H9 (cell line): ENCODE measurements at regions not wholly inside any gene's neighbourhood (a gene's known extent, or its start where the extent isn't known, plus 50 kb on each side); places are given as distances from the start of the nearest gene placed in this dataset.

ENCODE experiments used
- DNase-seq: peaks from one replicate; pipeline ENCODE4 v3.0.0-alpha.2; 2017
- H2AFZ ChIP-seq: one replicate; pipeline ENCODE4 v1.6.1; 2013; ENCODE audit warnings: mild to moderate bottlenecking, low read length, control low read depth, moderate library complexity
- H2AK5ac ChIP-seq: 2 replicates; pipeline ENCODE4 v1.6.1; 2013; ENCODE audit warnings: low read length, control low read depth, mixed read lengths; ENCODE audit not compliant: insufficient read length
- H2BK120ac ChIP-seq: one replicate; pipeline ENCODE4 v1.6.1; 2013; ENCODE audit warnings: low read depth, mild to moderate bottlenecking, low read length, control low read depth, inconsistent platforms; ENCODE audit not compliant: poor library complexity, severe bottlenecking
- H2BK12ac ChIP-seq: 2 replicates; pipeline ENCODE4 v1.6.1; 2013; ENCODE audit warnings: low read length, control low read depth, mixed read lengths, low read depth; ENCODE audit not compliant: insufficient read length
- H2BK15ac ChIP-seq: 2 replicates; pipeline ENCODE4 v1.6.1; 2013; ENCODE audit warnings: low read depth, low read length, control low read depth
- H2BK20ac ChIP-seq: one replicate; pipeline ENCODE4 v1.6.1; 2013; ENCODE audit warnings: low read depth, mild to moderate bottlenecking, low read length, control low read depth, inconsistent platforms; ENCODE audit not compliant: poor library complexity, severe bottlenecking
- H2BK5ac ChIP-seq: 2 replicates; pipeline ENCODE4 v1.6.1; 2013; ENCODE audit warnings: low read length, control low read depth, mixed read lengths; ENCODE audit not compliant: insufficient read length
- H3K14ac ChIP-seq: 2 replicates; pipeline ENCODE4 v1.6.1; 2013; ENCODE audit warnings: low read length, control low read depth; ENCODE audit not compliant: insufficient read depth
- H3K18ac ChIP-seq: 2 replicates; pipeline ENCODE4 v1.6.1; 2013; ENCODE audit warnings: low read depth, mild to moderate bottlenecking, mixed read lengths, low read length, control low read depth; ENCODE audit not compliant: insufficient read length
- H3K23ac ChIP-seq: 2 replicates; pipeline ENCODE4 v1.6.1; 2013; ENCODE audit warnings: low read length, control low read depth, mixed read lengths, low read depth; ENCODE audit not compliant: insufficient read length
- H3K23me2 ChIP-seq: 2 replicates; pipeline ENCODE4 v1.6.1; 2013; ENCODE audit warnings: low read depth, mild to moderate bottlenecking, mixed read lengths, low read length, control low read depth; ENCODE audit not compliant: insufficient read length, poor library complexity, severe bottlenecking
- H3K27ac ChIP-seq: 2 replicates; pipeline ENCODE4 v1.5.1; 2013; ENCODE audit warnings: low read length, control low read depth, mixed read lengths, low read depth; ENCODE audit not compliant: insufficient read length
- H3K27me3 ChIP-seq: 2 replicates; pipeline ENCODE4 v1.6.1; 2013; ENCODE audit warnings: low read length, control low read depth, inconsistent platforms; ENCODE audit not compliant: insufficient read depth
- H3K4ac ChIP-seq: 2 replicates; pipeline ENCODE4 v1.6.1; 2013; ENCODE audit warnings: low read depth, mild to moderate bottlenecking, control low read depth, inconsistent platforms, low read length, moderate library complexity
- H3K4me1 ChIP-seq: 2 replicates; pipeline ENCODE4 v1.6.1; 2013; ENCODE audit warnings: low read length, control low read depth, inconsistent platforms; ENCODE audit not compliant: insufficient read depth
- H3K4me2 ChIP-seq: 2 replicates; pipeline ENCODE4 v1.6.1; 2013; ENCODE audit warnings: low read length, control low read depth, mixed read lengths; ENCODE audit not compliant: insufficient read length, insufficient read depth
- H3K56ac ChIP-seq: 2 replicates; pipeline ENCODE4 v1.6.1; 2013; ENCODE audit warnings: low read depth, mild to moderate bottlenecking, mixed read lengths, low read length, control low read depth; ENCODE audit not compliant: insufficient read length
- H3K79me1 ChIP-seq: 2 replicates; pipeline ENCODE4 v1.6.1; 2013; ENCODE audit warnings: low read depth, mild to moderate bottlenecking, moderate library complexity, low read length, control low read depth, inconsistent platforms; ENCODE audit not compliant: insufficient read depth, poor library complexity, severe bottlenecking
- H3K79me2 ChIP-seq: 2 replicates; pipeline ENCODE4 v1.6.1; 2013; ENCODE audit warnings: low read length, control low read depth, inconsistent platforms; ENCODE audit not compliant: insufficient read depth
- H3K9ac ChIP-seq: 2 replicates; pipeline ENCODE4 v1.6.1; 2013; ENCODE audit warnings: low read length, control low read depth, mixed read lengths; ENCODE audit not compliant: insufficient read length; ENCODE audit errors: extremely low read depth
- H3K9me3 ChIP-seq: one replicate; pipeline ENCODE4 v1.6.1; 2013; ENCODE audit warnings: low read depth, low read length, inconsistent platforms; ENCODE audit not compliant: control insufficient read depth
- H3T11ph ChIP-seq: one replicate; pipeline ENCODE4 v1.6.1; 2013; ENCODE audit warnings: mild to moderate bottlenecking, low read length, control low read depth, inconsistent platforms
- H4K20me1 ChIP-seq: one replicate; pipeline ENCODE4 v1.6.1; 2013; ENCODE audit not compliant: control insufficient read depth, insufficient read length, insufficient read depth
- H4K5ac ChIP-seq: 2 replicates; pipeline ENCODE4 v1.6.1; 2013; ENCODE audit warnings: low read depth, mild to moderate bottlenecking, mixed read lengths, low read length, control low read depth; ENCODE audit not compliant: insufficient read length
- H4K8ac ChIP-seq: replicated peaks from 2 replicates; pipeline ENCODE4 v1.6.1; 2013; ENCODE audit warnings: low read length, control low read depth, mixed read lengths, low read depth; ENCODE audit not compliant: insufficient read length
- H4K91ac ChIP-seq: 2 replicates; pipeline ENCODE4 v1.6.1; 2013; ENCODE audit warnings: low read depth, mild to moderate bottlenecking, moderate library complexity, mixed read lengths, low read length, control low read depth; ENCODE audit not compliant: insufficient read length
- H3K27ac Mint-ChIP-seq, 3 experiments: 2 replicates in 2 of 3; 3 replicates in 1 of 3; pipeline ENCODE4 v1.8.0; 2020 to 2021; ENCODE audit warnings: mixed read lengths in 3 of 3, mild to moderate bottlenecking in 1 of 3, moderate library complexity in 1 of 3
- H3K27me3 Mint-ChIP-seq: 2 replicates; pipeline ENCODE4 v1.8.0; 2021; ENCODE audit warnings: low read depth, mild to moderate bottlenecking, moderate library complexity, mixed read lengths
- H3K36me3 Mint-ChIP-seq, 3 experiments: 2 replicates in 2 of 3; 3 replicates in 1 of 3; pipeline ENCODE4 v1.8.0; 2020 to 2021; ENCODE audit warnings: low read depth in 3 of 3, mixed read lengths in 3 of 3; ENCODE audit not compliant: insufficient read depth in 1 of 3
- H3K4me1 Mint-ChIP-seq, 2 experiments: 2 replicates each; pipeline ENCODE4 v1.8.0; 2020; ENCODE audit warnings: mixed read lengths in 2 of 2
- H3K4me3 Mint-ChIP-seq, 2 experiments: 2 replicates in 1 of 2; 3 replicates in 1 of 2; pipeline ENCODE4 v1.8.0; 2020 to 2021; ENCODE audit warnings: mild to moderate bottlenecking in 2 of 2, mixed read lengths in 2 of 2, moderate library complexity in 1 of 2
- H3K9me3 Mint-ChIP-seq, 2 experiments: 2 replicates in 1 of 2; 3 replicates in 1 of 2; pipeline ENCODE4 v1.8.0; 2020; ENCODE audit warnings: mild to moderate bottlenecking in 2 of 2, mixed read lengths in 2 of 2, moderate library complexity in 1 of 2
- WGBS: extraction: QIAGEN DNeasy Blood & Tissue Kit; methylation state at CpG from one replicate; pipeline ENCODE4 v1.1.7; 2013; ENCODE audit warnings: missing lambda C conversion rate, low lambda C conversion rate, mixed read lengths; ENCODE audit not compliant: insufficient read length; ENCODE audit errors: extremely low coverage; 5-methylcytosine and 5-hydroxymethylcytosine counted together
- TF ChIP-seq, protein P1 (sequence below): fragments of 200-600 bp; sonication (generic); conservative IDR thresholded peaks from 3 replicates; pipeline ENCODE4 v1.8.0; 2021; ENCODE audit warnings: antibody characterized with exemption, mild to moderate bottlenecking

DNA sequence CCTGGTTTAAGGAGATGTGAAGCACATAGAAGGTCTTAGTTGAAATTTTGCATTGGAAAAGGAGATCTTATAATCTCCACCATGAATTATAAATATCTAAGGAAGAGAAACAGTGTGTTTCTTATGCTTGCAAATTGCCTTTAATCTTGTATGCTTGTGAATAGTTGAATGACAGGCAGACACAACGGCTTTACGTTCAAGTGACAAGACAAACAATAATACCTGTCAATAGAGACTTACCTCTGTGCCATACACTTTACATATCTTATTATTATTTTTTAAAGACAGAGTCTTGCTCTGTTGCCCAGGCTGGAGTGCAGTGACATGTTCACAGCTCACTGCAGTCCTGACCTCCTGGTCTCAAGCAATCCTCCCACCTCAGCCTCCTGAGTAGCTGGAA, 113.7 kb downstream of the QPCT start:
- H2AK5ac ChIP-seq: no peak overlapping the region
- H3K27ac ChIP-seq: no peak overlapping the region
- no peak overlapping the region for H3K9ac ChIP-seq
- H3K4ac ChIP-seq: no peak overlapping the region
- H3K9me3 ChIP-seq: no peaks in the 10 kb centered on the region
- H4K8ac ChIP-seq: no peak overlapping the region
- H4K5ac ChIP-seq: no peak overlapping the region
- no peaks in the 10 kb centered on the region for H3K4me1 ChIP-seq
- no peak overlapping the region for H2BK20ac ChIP-seq
- H2BK15ac ChIP-seq: no peak overlapping the region
- no peaks in the 10 kb centered on the region for H3K23me2 ChIP-seq
- no peak overlapping the region for H3T11ph ChIP-seq
- H3K79me1 ChIP-seq: no peaks in the 10 kb centered on the region
- Mint-ChIP-seq H3K4me1 (0 out of 4 replicates have a peak, but pooled peaks cover 0 to 2% of the 10 kb centered on the region in 2 experiments), H3K36me3 (no peaks in the 10 kb centered on the region), H3K27ac (no peak overlapping the region), H3K4me3 (no peak overlapping the region), H3K9me3 (no peaks in the 10 kb centered on the region), H3K27me3 (no peaks in the 10 kb centered on the region)
- no CpG with 5 or more reads among the region's 2 CpGs for WGBS
- H4K20me1 ChIP-seq: no peaks in the 10 kb centered on the region
- no peak overlapping the region for H3K23ac ChIP-seq
- no peak overlapping the region for H3K56ac ChIP-seq
- H2AFZ ChIP-seq: no peak overlapping the region
- H4K91ac ChIP-seq: no peak overlapping the region
- no peak overlapping the region for H3K4me2 ChIP-seq
- TF ChIP-seq, protein P1, sequence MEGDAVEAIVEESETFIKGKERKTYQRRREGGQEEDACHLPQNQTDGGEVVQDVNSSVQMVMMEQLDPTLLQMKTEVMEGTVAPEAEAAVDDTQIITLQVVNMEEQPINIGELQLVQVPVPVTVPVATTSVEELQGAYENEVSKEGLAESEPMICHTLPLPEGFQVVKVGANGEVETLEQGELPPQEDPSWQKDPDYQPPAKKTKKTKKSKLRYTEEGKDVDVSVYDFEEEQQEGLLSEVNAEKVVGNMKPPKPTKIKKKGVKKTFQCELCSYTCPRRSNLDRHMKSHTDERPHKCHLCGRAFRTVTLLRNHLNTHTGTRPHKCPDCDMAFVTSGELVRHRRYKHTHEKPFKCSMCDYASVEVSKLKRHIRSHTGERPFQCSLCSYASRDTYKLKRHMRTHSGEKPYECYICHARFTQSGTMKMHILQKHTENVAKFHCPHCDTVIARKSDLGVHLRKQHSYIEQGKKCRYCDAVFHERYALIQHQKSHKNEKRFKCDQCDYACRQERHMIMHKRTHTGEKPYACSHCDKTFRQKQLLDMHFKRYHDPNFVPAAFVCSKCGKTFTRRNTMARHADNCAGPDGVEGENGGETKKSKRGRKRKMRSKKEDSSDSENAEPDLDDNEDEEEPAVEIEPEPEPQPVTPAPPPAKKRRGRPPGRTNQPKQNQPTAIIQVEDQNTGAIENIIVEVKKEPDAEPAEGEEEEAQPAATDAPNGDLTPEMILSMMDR: no peak
- no peaks in the 10 kb centered on the region for H3K79me2 ChIP-seq
- no peaks in the 10 kb centered on the region for H3K27me3 ChIP-seq
- no peak overlapping the region for H2BK5ac ChIP-seq
- no peak overlapping the region for H2BK120ac ChIP-seq
- H3K18ac ChIP-seq: no peak overlapping the region
- no peak overlapping the region for H3K14ac ChIP-seq
- no peak overlapping the region for H2BK12ac ChIP-seq
- DNase-seq: no peak
